Mesendoderm (in vitro differentiated cells): ENCODE measurements at regions not wholly inside any gene's neighbourhood (a gene's known extent, or its start where the extent isn't known, plus 50 kb on each side); places are given as distances from the start of the nearest gene placed in this dataset.

Experiments
- DNase-seq: peaks from one replicate; pipeline ENCODE4 v3.0.0; 2013
- H2AK5ac ChIP-seq: 2 replicates; pipeline ENCODE4 v1.6.1; 2013; ENCODE audit warnings: low read length, inconsistent platforms
- H2BK120ac ChIP-seq: 2 replicates; pipeline ENCODE4 v1.6.1; 2013; ENCODE audit warnings: low read depth, mild to moderate bottlenecking, low read length, moderate library complexity, mixed read lengths
- H2BK15ac ChIP-seq: replicated peaks from 2 replicates; pipeline ENCODE4 v1.6.1; 2013; ENCODE audit warnings: low read depth, mild to moderate bottlenecking, moderate library complexity
- H2BK5ac ChIP-seq: 2 replicates; pipeline ENCODE4 v1.6.1; 2013; ENCODE audit warnings: low read length, inconsistent platforms
- H3K18ac ChIP-seq: 2 replicates; pipeline ENCODE4 v1.6.1; 2013; ENCODE audit warnings: mild to moderate bottlenecking, low read length, mixed read lengths
- H3K23ac ChIP-seq: one replicate; pipeline ENCODE4 v1.6.1; 2013; ENCODE audit warnings: low read length
- H3K27ac ChIP-seq: 2 replicates; pipeline ENCODE4 v1.5.1; 2013; ENCODE audit warnings: low read depth, mild to moderate bottlenecking, inconsistent platforms, low read length, moderate library complexity
- H3K27me3 ChIP-seq: 2 replicates; pipeline ENCODE4 v1.6.1; 2013; ENCODE audit warnings: low read length, control low read depth, mild to moderate bottlenecking, inconsistent platforms; ENCODE audit not compliant: insufficient read depth, poor library complexity
- H3K36me3 ChIP-seq: 2 replicates; pipeline ENCODE4 v1.6.1; 2013; ENCODE audit warnings: low read length, inconsistent platforms; ENCODE audit not compliant: control insufficient read depth, insufficient read depth
- H3K4ac ChIP-seq: one replicate; pipeline ENCODE4 v1.6.1; 2013; ENCODE audit warnings: low read depth, mild to moderate bottlenecking, low read length, moderate library complexity
- H3K4me1 ChIP-seq: 2 replicates; pipeline ENCODE4 v1.6.1; 2013; ENCODE audit warnings: low read depth, low read length, inconsistent platforms; ENCODE audit not compliant: control insufficient read depth
- H3K4me2 ChIP-seq: 2 replicates; pipeline ENCODE4 v1.6.1; 2013; ENCODE audit warnings: low read length
- H3K4me3 ChIP-seq: 2 replicates; pipeline ENCODE4 v1.5.1; 2013; ENCODE audit warnings: mild to moderate bottlenecking, low read length
- H3K56ac ChIP-seq: one replicate; pipeline ENCODE4 v1.6.1; 2013; ENCODE audit warnings: low read length
- H3K79me1 ChIP-seq: 2 replicates; pipeline ENCODE4 v1.6.1; 2013; ENCODE audit warnings: low read length, inconsistent platforms
- H3K79me2 ChIP-seq: 2 replicates; pipeline ENCODE4 v1.6.1; 2013; ENCODE audit warnings: mild to moderate bottlenecking, low read length; ENCODE audit not compliant: control insufficient read depth, insufficient read depth
- H3K9ac ChIP-seq: 2 replicates; pipeline ENCODE4 v1.6.1; 2013; ENCODE audit warnings: low read length, inconsistent platforms
- H4K5ac ChIP-seq: one replicate; pipeline ENCODE4 v1.6.1; 2013; ENCODE audit warnings: low read length
- H4K8ac ChIP-seq: one replicate; pipeline ENCODE4 v1.6.1; 2013; ENCODE audit warnings: low read depth, mild to moderate bottlenecking, control low read depth, low read length, moderate library complexity
- WGBS: extraction: QIAGEN DNeasy Blood & Tissue Kit; methylation state at CpG from one replicate; pipeline ENCODE4 v1.1.7; 2013; ENCODE audit warnings: low lambda C conversion rate, missing lambda C conversion rate; ENCODE audit not compliant: insufficient coverage; ENCODE audit errors: extremely low coverage; 5-methylcytosine and 5-hydroxymethylcytosine counted together

GRCh38 chr9:106622164-106622487 lies 240.8 kb upstream of the ZNF462 start:
- Histone ChIP-seq H3K36me3 (no peaks in the 10 kb centered on the region), H3K27me3 (no peaks in the 10 kb centered on the region), H3K4me1 (no peaks in the 10 kb centered on the region), H3K18ac (no peak overlapping the region), H3K27ac (no peak overlapping the region), H2AK5ac (no peak overlapping the region), H3K79me2 (no peaks in the 10 kb centered on the region), H3K23ac (no peak overlapping the region), H3K9ac (no peak overlapping the region), H3K4me3 (no peak overlapping the region), H2BK120ac (no peak overlapping the region), H3K4ac (no peak overlapping the region), H3K56ac (no peak overlapping the region), H2BK5ac (no peak overlapping the region), H4K8ac (no peak overlapping the region), H3K79me1 (no peaks in the 10 kb centered on the region), H4K5ac (no peak overlapping the region), H2BK15ac (no peak overlapping the region), H3K4me2 (no peak overlapping the region)
- DNase-seq = no peak
- WGBS = no CpG with 5 or more reads among the region's 10 CpGs

- Histone ChIP-seq H4K5ac (no peak overlapping the region), H2BK15ac (no peak overlapping the region), H2AK5ac (no peak overlapping the region), H3K4me3 (no peak overlapping the region), H3K27me3 (no peaks in the 10 kb centered on the region), H3K9ac (no peak overlapping the region), H3K79me1 (no peaks in the 10 kb centered on the region), H3K56ac (no peak overlapping the region), H3K23ac (no peak overlapping the region), H3K18ac (no peak overlapping the region), H3K4ac (no peak overlapping the region), H2BK120ac (no peak overlapping the region), H3K4me2 (no peak overlapping the region), H2BK5ac (no peak overlapping the region), H3K27ac (no peak overlapping the region), H3K4me1 (no peaks in the 10 kb centered on the region), H3K79me2 (no peaks in the 10 kb centered on the region), H3K36me3 (no peaks in the 10 kb centered on the region), H4K8ac (no peak overlapping the region)
- WGBS = no CpG with 5 or more reads among the region's 5 CpGs
- no peak for DNase-seq
Observed at GRCh38 chr9:106623558-106623957, 239.4 kb upstream of the ZNF462 start.

- Histone ChIP-seq H3K4me1 (no peaks in the 10 kb centered on the region), H3K36me3 (no peaks in the 10 kb centered on the region), H3K56ac (no peak overlapping the region), H3K4ac (no peak overlapping the region), H3K4me3 (no peak overlapping the region), H4K8ac (no peak overlapping the region), H3K79me2 (no peaks in the 10 kb centered on the region), H2BK120ac (no peak overlapping the region), H3K9ac (no peak overlapping the region), H3K23ac (no peak overlapping the region), H3K18ac (no peak overlapping the region), H2BK5ac (no peak overlapping the region), H3K79me1 (no peaks in the 10 kb centered on the region), H3K4me2 (no peak overlapping the region), H2BK15ac (no peak overlapping the region), H3K27ac (no peak overlapping the region), H2AK5ac (no peak overlapping the region), H3K27me3 (no peaks in the 10 kb centered on the region), H4K5ac (no peak overlapping the region)
- no CpG with 5 or more reads among the region's 3 CpGs for WGBS
- no peak for DNase-seq
Observed at GRCh38 chr9:106625259-106625789, 237.6 kb upstream of the ZNF462 start.

GRCh38 chr9:106626936-106627335 lies 236.0 kb upstream of the ZNF462 start:
- H4K5ac ChIP-seq = no peak overlapping the region
- H3K56ac ChIP-seq = no peak overlapping the region
- H3K36me3 ChIP-seq = no peaks in the 10 kb centered on the region
- H3K4me1 ChIP-seq = no peaks in the 10 kb centered on the region
- H2BK120ac ChIP-seq = no peak overlapping the region
- no peak overlapping the region for H2AK5ac ChIP-seq
- H3K4ac ChIP-seq = no peak overlapping the region
- H3K4me3 ChIP-seq = no peak overlapping the region
- no peak overlapping the region for H3K9ac ChIP-seq
- no peak for DNase-seq
- H3K23ac ChIP-seq = no peak overlapping the region
- no peak overlapping the region for H2BK15ac ChIP-seq
- no CpG with 5 or more reads among the region's 6 CpGs for WGBS
- H3K4me2 ChIP-seq = no peak overlapping the region
- no peaks in the 10 kb centered on the region for H3K79me1 ChIP-seq
- no peak overlapping the region for H4K8ac ChIP-seq
- H2BK5ac ChIP-seq = no peak overlapping the region
- no peak overlapping the region for H3K18ac ChIP-seq
- no peak overlapping the region for H3K27ac ChIP-seq
- H3K79me2 ChIP-seq = no peaks in the 10 kb centered on the region
- no peaks in the 10 kb centered on the region for H3K27me3 ChIP-seq

- H3K4me2 ChIP-seq = no peak overlapping the region
- no peak overlapping the region for H3K4ac ChIP-seq
- H2BK120ac ChIP-seq = no peak overlapping the region
- no peak overlapping the region for H3K18ac ChIP-seq
- H3K27ac ChIP-seq = no peak overlapping the region
- H3K79me2 ChIP-seq = no peaks in the 10 kb centered on the region
- WGBS = no CpG with 5 or more reads among the region's 3 CpGs
- peak; percentile 63 for DNase-seq
- H3K79me1 ChIP-seq = no peaks in the 10 kb centered on the region
- no peak overlapping the region for H4K5ac ChIP-seq
- no peak overlapping the region for H3K23ac ChIP-seq
- no peak overlapping the region for H2BK5ac ChIP-seq
- H2BK15ac ChIP-seq = no peak overlapping the region
- H3K9ac ChIP-seq = no peak overlapping the region
- H3K56ac ChIP-seq = no peak overlapping the region
- no peak overlapping the region for H2AK5ac ChIP-seq
- no peak overlapping the region for H4K8ac ChIP-seq
- H3K4me1 ChIP-seq = no peaks in the 10 kb centered on the region
- no peak overlapping the region for H3K4me3 ChIP-seq
- no peaks in the 10 kb centered on the region for H3K27me3 ChIP-seq
- H3K36me3 ChIP-seq = no peaks in the 10 kb centered on the region
Observed at GRCh38 chr9:106632621-106633020, 230.3 kb upstream of the ZNF462 start.

- Histone ChIP-seq H3K79me1 (no peaks in the 10 kb centered on the region), H3K18ac (no peak overlapping the region), H3K4ac (no peak overlapping the region), H3K9ac (no peak overlapping the region), H3K4me3 (no peak overlapping the region), H4K8ac (no peak overlapping the region), H2BK15ac (no peak overlapping the region), H3K79me2 (no peaks in the 10 kb centered on the region), H4K5ac (no peak overlapping the region), H3K23ac (no peak overlapping the region), H2AK5ac (no peak overlapping the region), H3K4me1 (no peaks in the 10 kb centered on the region), H3K27me3 (no peaks in the 10 kb centered on the region), H2BK120ac (no peak overlapping the region), H3K27ac (no peak overlapping the region), H3K4me2 (no peak overlapping the region), H3K36me3 (no peaks in the 10 kb centered on the region), H2BK5ac (no peak overlapping the region), H3K56ac (no peak overlapping the region)
- WGBS = no CpG with 5 or more reads among the region's 1 CpG
- no peak for DNase-seq
Observed at GRCh38 chr9:106634183-106634582, 228.8 kb upstream of the ZNF462 start.
